Activated B cell treated with CpG ODN at 0.5 μM for 24 hours (primary cell): ENCODE measurements at regions not wholly inside any gene's neighbourhood (a gene's known extent, or its start where the extent isn't known, plus 50 kb on each side); places are given as distances from the start of the nearest gene placed in this dataset.
"Not testable (repeated sequence)": the region's sequence is repeated elsewhere in the genome, so short reads cannot be mapped to it uniquely, and the experiment has no call there.

Source experiments
- ATAC-seq: fragments of 200-7000 bp; cut with Tn5 transposase; one replicate; pipeline ENCODE4 v1.10.0; 2021; ENCODE audit warnings: low read depth, mild to moderate bottlenecking, moderate library complexity
- CTCF ChIA-PET: fragments of 350-600 bp; sonication (Branson Sonifier 250); formaldehyde crosslinking; loops from one replicate; lab custom pipeline; 2021; ENCODE audit warnings: antibody characterized with exemption; lab: Charles Lee
- POLR2A ChIA-PET: fragments of 350-600 bp; sonication (Branson Sonifier 250); formaldehyde crosslinking; loops from one replicate; lab custom pipeline; 2021; ENCODE audit warnings: antibody characterized with exemption; lab: Charles Lee
- DNase-seq: peaks from one replicate; pipeline ENCODE4 v3.0.0; 2022
- H3K27ac Mint-ChIP-seq: one replicate; pipeline ENCODE4 v1.8.0; 2020; ENCODE audit warnings: mixed read lengths
- H3K27me3 Mint-ChIP-seq: one replicate; pipeline ENCODE4 v1.8.0; 2021; ENCODE audit warnings: mixed read lengths
- H3K36me3 Mint-ChIP-seq: one replicate; pipeline ENCODE4 v1.8.0; 2021; ENCODE audit warnings: low read depth, mixed read lengths
- H3K4me1 Mint-ChIP-seq: one replicate; pipeline ENCODE4 v1.8.0; 2021; ENCODE audit warnings: mixed read lengths
- H3K4me3 Mint-ChIP-seq: one replicate; pipeline ENCODE4 v1.8.0; 2020; ENCODE audit warnings: mild to moderate bottlenecking, mixed read lengths
- H3K9me3 Mint-ChIP-seq: one replicate; pipeline ENCODE4 v1.8.0; 2020; ENCODE audit warnings: mixed read lengths
- intact Hi-C: fragments of 100-400 bp; cut with micrococcal nuclease; formaldehyde crosslinking; loops from one replicate; pipeline ENCODE4 v1.15.1; 2024
- TF ChIP-seq, protein P1 (sequence below): fragments of 200-600 bp; IDR thresholded peaks from one replicate; pipeline ENCODE4 v1.8.0; 2022; ENCODE audit warnings: antibody characterized with exemption, mild to moderate bottlenecking

- no peaks in the 10 kb centered on the region for H3K9me3 Mint-ChIP-seq
- no peak overlapping the region for H3K27ac Mint-ChIP-seq
- H3K4me1 Mint-ChIP-seq, result no peaks in the 10 kb centered on the region
- ATAC-seq (no peak), DNase-seq (no peak)
- H3K36me3 Mint-ChIP-seq, result no peaks in the 10 kb centered on the region
- ChIA-PET POLR2A (no interaction called here), CTCF (no interaction called here)
- H3K4me3 Mint-ChIP-seq, result no peak overlapping the region
- intact Hi-C loops, result no loop called here
- H3K27me3 Mint-ChIP-seq, result no peaks in the 10 kb centered on the region
- TF ChIP-seq, protein P1, sequence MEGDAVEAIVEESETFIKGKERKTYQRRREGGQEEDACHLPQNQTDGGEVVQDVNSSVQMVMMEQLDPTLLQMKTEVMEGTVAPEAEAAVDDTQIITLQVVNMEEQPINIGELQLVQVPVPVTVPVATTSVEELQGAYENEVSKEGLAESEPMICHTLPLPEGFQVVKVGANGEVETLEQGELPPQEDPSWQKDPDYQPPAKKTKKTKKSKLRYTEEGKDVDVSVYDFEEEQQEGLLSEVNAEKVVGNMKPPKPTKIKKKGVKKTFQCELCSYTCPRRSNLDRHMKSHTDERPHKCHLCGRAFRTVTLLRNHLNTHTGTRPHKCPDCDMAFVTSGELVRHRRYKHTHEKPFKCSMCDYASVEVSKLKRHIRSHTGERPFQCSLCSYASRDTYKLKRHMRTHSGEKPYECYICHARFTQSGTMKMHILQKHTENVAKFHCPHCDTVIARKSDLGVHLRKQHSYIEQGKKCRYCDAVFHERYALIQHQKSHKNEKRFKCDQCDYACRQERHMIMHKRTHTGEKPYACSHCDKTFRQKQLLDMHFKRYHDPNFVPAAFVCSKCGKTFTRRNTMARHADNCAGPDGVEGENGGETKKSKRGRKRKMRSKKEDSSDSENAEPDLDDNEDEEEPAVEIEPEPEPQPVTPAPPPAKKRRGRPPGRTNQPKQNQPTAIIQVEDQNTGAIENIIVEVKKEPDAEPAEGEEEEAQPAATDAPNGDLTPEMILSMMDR, result no peak
Measured at GRCh38 chr12:42728287-42728686, 138.7 kb upstream of the PRICKLE1 start.

GRCh38 chr12:42725809-42726208 lies 136.3 kb upstream of the PRICKLE1 start:
- no peak overlapping the region for H3K4me3 Mint-ChIP-seq
- H3K27me3 Mint-ChIP-seq, result no peaks in the 10 kb centered on the region
- H3K36me3 Mint-ChIP-seq, result no peaks in the 10 kb centered on the region
- no peak overlapping the region for H3K27ac Mint-ChIP-seq
- TF ChIP-seq, protein P1, result no peak
- no peaks in the 10 kb centered on the region for H3K9me3 Mint-ChIP-seq
- ChIA-PET POLR2A (no interaction called here), CTCF (no interaction called here)
- H3K4me1 Mint-ChIP-seq, result no peaks in the 10 kb centered on the region
- DNase-seq (no peak), ATAC-seq (no peak)
- intact Hi-C loops, result no loop called here

GRCh38 chr12:42716491-42716891 lies 126.9 kb upstream of the PRICKLE1 start:
- no peak overlapping the region for H3K27ac Mint-ChIP-seq
- intact Hi-C loops, result no loop called here
- H3K4me1 Mint-ChIP-seq, result no peaks in the 10 kb centered on the region
- ATAC-seq, result no peak
- no peaks in the 10 kb centered on the region for H3K36me3 Mint-ChIP-seq
- TF ChIP-seq, protein P1, result no peak
- ChIA-PET CTCF (no interaction called here), POLR2A (no interaction called here)
- H3K27me3 Mint-ChIP-seq, result no peaks in the 10 kb centered on the region
- DNase-seq, result no peak
- H3K4me3 Mint-ChIP-seq, result no peak overlapping the region
- peaks cover 4% of the 10 kb centered on the region for H3K9me3 Mint-ChIP-seq

DNA sequence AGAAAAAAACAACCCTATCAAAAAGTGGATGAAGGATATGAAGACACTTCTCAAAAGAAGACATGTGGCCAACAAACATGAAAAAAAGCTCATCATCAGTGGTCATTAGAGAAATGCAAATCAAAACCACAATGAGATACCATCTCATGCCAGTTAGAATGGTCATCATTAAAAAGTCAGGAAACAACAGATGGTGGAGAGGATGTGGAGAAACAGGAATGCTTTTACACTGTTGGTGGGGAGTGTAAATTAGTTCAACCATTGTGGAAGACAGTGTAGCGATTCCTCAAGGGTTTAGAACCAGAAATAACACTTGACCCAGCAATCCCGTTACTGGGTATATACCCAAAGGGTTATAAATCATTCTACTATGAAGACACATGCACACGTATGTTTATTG lies 124.0 kb upstream of the PRICKLE1 start:
- CTCF ChIA-PET, POLR2A ChIA-PET, DNase-seq, ATAC-seq, H3K4me1 Mint-ChIP-seq, H3K4me3 Mint-ChIP-seq, H3K36me3 Mint-ChIP-seq, H3K27ac Mint-ChIP-seq, H3K9me3 Mint-ChIP-seq, H3K27me3 Mint-ChIP-seq, intact Hi-C loops: not testable (repeated sequence)

GRCh38 chr12:42708374-42708773 lies 118.8 kb upstream of the PRICKLE1 start:
- POLR2A ChIA-PET, H3K36me3 Mint-ChIP-seq, ATAC-seq, H3K4me1 Mint-ChIP-seq, H3K4me3 Mint-ChIP-seq, H3K9me3 Mint-ChIP-seq, DNase-seq, H3K27ac Mint-ChIP-seq, H3K27me3 Mint-ChIP-seq, intact Hi-C loops, CTCF ChIA-PET: not testable (repeated sequence)

- no peaks in the 10 kb centered on the region for H3K36me3 Mint-ChIP-seq
- CTCF ChIA-PET, result no interaction called here
- H3K27me3 Mint-ChIP-seq, result no peaks in the 10 kb centered on the region
- POLR2A ChIA-PET, result no interaction called here
- DNase-seq, result no peak
- no peak overlapping the region for H3K4me3 Mint-ChIP-seq
- no peaks in the 10 kb centered on the region for H3K9me3 Mint-ChIP-seq
- TF ChIP-seq, protein P1, result no peak
- no peak overlapping the region for H3K27ac Mint-ChIP-seq
- intact Hi-C loops, result no loop called here
- ATAC-seq, result no peak
- H3K4me1 Mint-ChIP-seq, result no peaks in the 10 kb centered on the region
Measured at GRCh38 chr12:42707312-42708226, 118.0 kb upstream of the PRICKLE1 start.
